ENCODE measurements at regions not wholly inside any gene's neighbourhood (a gene's known extent, or its start where the extent isn't known, plus 50 kb on each side); places are given as distances from the start of the nearest gene placed in this dataset.

DNA sequence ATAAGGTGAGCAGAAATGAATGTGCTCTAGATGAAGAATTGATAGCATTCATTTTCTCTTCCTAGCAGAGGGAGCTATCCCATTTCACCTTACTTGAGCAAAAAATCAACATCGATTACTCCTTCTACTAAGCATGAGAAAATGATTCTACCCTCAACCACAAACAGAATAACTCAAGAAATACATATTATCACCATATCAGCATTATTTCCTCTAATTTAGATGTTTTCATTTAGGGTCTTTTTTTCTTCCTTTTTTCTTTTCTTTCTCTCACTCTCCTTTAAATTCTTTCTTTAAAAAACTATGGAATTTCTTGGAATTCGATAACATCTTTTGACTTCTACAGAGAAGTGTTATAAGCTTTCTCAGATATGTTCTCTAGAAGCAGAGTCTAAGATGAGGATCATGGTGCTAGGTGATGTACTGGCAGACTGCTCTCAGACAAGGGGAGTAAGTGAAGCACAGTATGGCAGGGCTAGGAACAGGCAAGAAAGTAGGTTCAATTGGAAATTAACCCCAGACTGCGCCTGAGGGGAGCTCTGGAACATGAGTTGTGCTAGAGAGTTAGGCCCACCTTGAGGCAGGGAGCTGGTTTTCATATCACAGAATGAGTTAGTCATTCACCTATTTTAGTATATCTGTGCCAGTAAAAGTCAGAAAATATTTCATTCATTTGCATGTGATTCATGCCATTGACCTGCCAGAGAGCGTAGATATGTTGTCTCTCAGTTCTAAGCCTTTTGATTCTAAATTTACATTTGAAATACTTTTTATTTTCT lies 279.2 kb upstream of the KCNH8 start:
- no peaks in the 10 kb centered on the region for H3K36me3 ChIP-seq
- H3K4me3 ChIP-seq: no peak overlapping the region
- intact Hi-C loops (cut with DNase I): no loop called here
- TF ChIP-seq POLR2A (IDR thresholded peaks at IDR 0.05) (no peak), POLR2AphosphoS5 (IDR thresholded peaks at IDR 0.05; ENCODE audit: insufficient read depth in 1 of 2, low read depth in 1 of 2) (no peak), CTCF (IDR thresholded peaks at IDR 0.05) (no peak)
- H3K4me1 ChIP-seq: no peaks in the 10 kb centered on the region
- H3K27me3 ChIP-seq: no peaks in the 10 kb centered on the region
- no peak overlapping the region for H3K27ac ChIP-seq
- H3K9me3 ChIP-seq: no peaks in the 10 kb centered on the region
- DNase-seq (ENCODE audit: extremely low spot score in 2 of 2): no peak

- TF ChIP-seq POLR2A (IDR thresholded peaks at IDR 0.05) (no peak), POLR2AphosphoS5 (IDR thresholded peaks at IDR 0.05; ENCODE audit: insufficient read depth in 1 of 2, low read depth in 1 of 2) (no peak), CTCF (IDR thresholded peaks at IDR 0.05) (no peak)
- Histone ChIP-seq H3K4me1 (no peaks in the 10 kb centered on the region), H3K9me3 (no peaks in the 10 kb centered on the region), H3K36me3 (no peaks in the 10 kb centered on the region), H3K27ac (no peak overlapping the region), H3K4me3 (no peak overlapping the region), H3K27me3 (no peaks in the 10 kb centered on the region)
- DNase-seq (ENCODE audit: extremely low spot score in 2 of 2): no peak
- intact Hi-C loops (cut with DNase I): no loop called here
Measured at GRCh38 chr3:18866899-18867298, 281.4 kb upstream of the KCNH8 start.

DNA sequence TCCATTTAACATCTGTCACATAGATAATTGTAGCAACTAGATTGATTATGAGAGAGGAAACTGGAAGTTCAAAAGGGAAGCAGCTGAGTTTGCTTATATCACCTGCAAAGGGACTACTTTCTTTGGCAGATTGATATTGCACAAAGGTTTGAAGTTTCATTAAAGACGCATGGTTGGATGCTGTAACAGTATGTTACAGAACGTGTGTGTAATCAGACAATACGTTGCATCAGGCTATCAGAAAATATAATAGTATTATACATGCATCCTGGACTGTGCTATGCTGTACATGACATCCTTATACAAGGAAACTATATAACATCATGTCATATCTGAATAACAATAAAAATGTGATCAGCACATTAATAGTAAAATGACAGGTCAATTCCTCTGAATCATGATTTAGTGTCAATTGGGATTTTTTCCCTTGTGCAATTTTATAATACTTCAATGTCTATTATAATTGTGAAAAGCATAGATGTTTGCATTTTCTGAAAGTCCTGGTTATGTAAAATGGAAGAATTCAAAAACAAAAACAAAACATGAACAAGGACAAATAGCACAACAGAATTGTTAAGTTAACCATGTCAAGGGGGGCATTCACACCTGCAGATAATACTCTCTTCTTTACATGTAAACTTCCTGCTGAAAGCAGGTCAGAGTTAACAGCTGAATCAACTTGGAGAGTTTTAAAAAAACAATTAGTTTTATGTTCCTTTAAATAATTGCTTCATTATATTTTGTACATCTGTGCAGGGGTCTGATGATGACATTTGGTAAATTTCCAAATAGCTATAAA lies 283.2 kb upstream of the KCNH8 start:
- H3K27me3 ChIP-seq: no peaks in the 10 kb centered on the region
- H3K4me1 ChIP-seq: no peaks in the 10 kb centered on the region
- intact Hi-C loops (cut with DNase I): no loop called here
- H3K9me3 ChIP-seq: no peaks in the 10 kb centered on the region
- no peak for DNase-seq (ENCODE audit: extremely low spot score in 2 of 2)
- TF ChIP-seq POLR2AphosphoS5 (IDR thresholded peaks at IDR 0.05; ENCODE audit: insufficient read depth in 1 of 2, low read depth in 1 of 2) (no peak), POLR2A (IDR thresholded peaks at IDR 0.05) (no peak)
- H3K27ac ChIP-seq: no peak overlapping the region
- H3K36me3 ChIP-seq: no peaks in the 10 kb centered on the region
- no peak overlapping the region for H3K4me3 ChIP-seq

DNA sequence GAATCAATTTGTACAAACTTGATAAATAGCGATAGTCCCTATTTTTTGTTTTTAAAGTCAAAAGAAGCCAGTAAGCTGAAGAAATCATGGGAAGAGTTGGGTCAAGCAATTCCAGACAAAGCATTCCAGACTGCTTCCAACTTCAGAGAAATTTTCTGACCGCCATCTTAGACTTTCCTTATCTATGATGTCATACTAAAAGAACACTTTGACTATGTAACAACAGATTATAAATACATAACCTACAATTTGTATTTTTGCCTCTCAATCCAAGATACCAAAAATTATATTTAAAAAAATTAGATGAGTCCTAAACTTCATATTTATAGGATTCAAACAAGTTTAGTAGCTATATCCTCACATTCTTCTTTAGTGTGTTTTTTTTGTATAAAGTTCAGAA lies 286.2 kb upstream of the KCNH8 start:
- H3K4me3 ChIP-seq: no peak overlapping the region
- TF ChIP-seq CTCF (IDR thresholded peaks at IDR 0.05) (no peak), POLR2AphosphoS5 (IDR thresholded peaks at IDR 0.05; ENCODE audit: insufficient read depth in 1 of 2, low read depth in 1 of 2) (no peak), POLR2A (IDR thresholded peaks at IDR 0.05) (no peak)
- H3K27me3 ChIP-seq: no peaks in the 10 kb centered on the region
- no peak overlapping the region for H3K27ac ChIP-seq
- no peaks in the 10 kb centered on the region for H3K9me3 ChIP-seq
- H3K4me1 ChIP-seq: no peaks in the 10 kb centered on the region
- no peaks in the 10 kb centered on the region for H3K36me3 ChIP-seq
- DNase-seq (ENCODE audit: extremely low spot score in 2 of 2): no peak
- intact Hi-C loops (cut with DNase I): no loop called here

DNA sequence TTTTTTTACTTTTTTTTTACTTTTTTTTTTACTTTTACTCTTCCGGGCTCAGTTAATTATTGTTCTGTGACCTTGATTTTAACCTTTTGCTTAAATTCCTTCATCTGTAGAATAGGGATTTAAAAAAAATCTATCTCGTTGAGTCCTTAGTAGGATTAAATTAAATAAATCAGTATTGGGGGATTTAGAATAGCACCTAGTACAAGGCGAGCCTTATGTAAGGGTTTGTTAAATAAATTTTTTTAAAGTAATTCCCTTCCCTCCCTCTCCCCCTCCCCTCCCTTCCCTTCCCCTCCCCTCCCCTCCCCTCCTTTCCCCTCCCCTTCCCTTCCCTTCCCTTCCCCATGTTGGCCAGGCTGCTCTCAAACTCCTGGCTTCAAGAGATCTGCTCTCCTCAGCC lies 287.2 kb upstream of the KCNH8 start:
- TF ChIP-seq CTCF (IDR thresholded peaks at IDR 0.05) (no peak), POLR2A (IDR thresholded peaks at IDR 0.05) (no peak), POLR2AphosphoS5 (IDR thresholded peaks at IDR 0.05; ENCODE audit: insufficient read depth in 1 of 2, low read depth in 1 of 2) (no peak)
- Histone ChIP-seq H3K9me3 (no peaks in the 10 kb centered on the region), H3K4me1 (no peaks in the 10 kb centered on the region), H3K27ac (no peak overlapping the region), H3K4me3 (no peak overlapping the region), H3K36me3 (no peaks in the 10 kb centered on the region), H3K27me3 (no peaks in the 10 kb centered on the region)
- no peak for DNase-seq (ENCODE audit: extremely low spot score in 2 of 2)
- intact Hi-C loops (cut with DNase I): no loop called here

Measured in vagina (tissue), 2 donors.